NB4 (cell line): ENCODE measurements at regions not wholly inside any gene's neighbourhood (a gene's known extent, or its start where the extent isn't known, plus 50 kb on each side); places are given as distances from the start of the nearest gene placed in this dataset.
"Not testable (repeated sequence)": the region's sequence is repeated elsewhere in the genome, so short reads cannot be mapped to it uniquely, and the experiment has no call there.

ENCODE experiments used
- DNase-seq: peaks from one replicate; pipeline ENCODE4 v3.0.0; 2010; ENCODE audit warnings: low read depth
- H3K4me3 ChIP-seq: one replicate; pipeline ENCODE4 v1.5.1; 2011; ENCODE audit warnings: mild to moderate bottlenecking, low read depth, low read length, moderate library complexity
- MYC ChIP-seq: IDR thresholded peaks from 2 replicates; pipeline ENCODE4 v1.6.1; 2011; ENCODE audit warnings: low read depth, low read length
- POLR2A ChIP-seq: IDR thresholded peaks from 2 replicates; pipeline ENCODE4 v1.6.1; 2011; ENCODE audit warnings: mild to moderate bottlenecking; ENCODE audit not compliant: insufficient read length; ENCODE audit errors: extremely low read depth
- TF ChIP-seq, protein P1 (sequence below): IDR thresholded peaks from one replicate; pipeline ENCODE4 v1.5.1; 2012; ENCODE audit warnings: low read depth, low read length
- TF ChIP-seq, protein P2 (sequence below): IDR thresholded peaks from 2 replicates; pipeline ENCODE4 v1.6.1; 2011; ENCODE audit warnings: low read depth, low read length

DNA sequence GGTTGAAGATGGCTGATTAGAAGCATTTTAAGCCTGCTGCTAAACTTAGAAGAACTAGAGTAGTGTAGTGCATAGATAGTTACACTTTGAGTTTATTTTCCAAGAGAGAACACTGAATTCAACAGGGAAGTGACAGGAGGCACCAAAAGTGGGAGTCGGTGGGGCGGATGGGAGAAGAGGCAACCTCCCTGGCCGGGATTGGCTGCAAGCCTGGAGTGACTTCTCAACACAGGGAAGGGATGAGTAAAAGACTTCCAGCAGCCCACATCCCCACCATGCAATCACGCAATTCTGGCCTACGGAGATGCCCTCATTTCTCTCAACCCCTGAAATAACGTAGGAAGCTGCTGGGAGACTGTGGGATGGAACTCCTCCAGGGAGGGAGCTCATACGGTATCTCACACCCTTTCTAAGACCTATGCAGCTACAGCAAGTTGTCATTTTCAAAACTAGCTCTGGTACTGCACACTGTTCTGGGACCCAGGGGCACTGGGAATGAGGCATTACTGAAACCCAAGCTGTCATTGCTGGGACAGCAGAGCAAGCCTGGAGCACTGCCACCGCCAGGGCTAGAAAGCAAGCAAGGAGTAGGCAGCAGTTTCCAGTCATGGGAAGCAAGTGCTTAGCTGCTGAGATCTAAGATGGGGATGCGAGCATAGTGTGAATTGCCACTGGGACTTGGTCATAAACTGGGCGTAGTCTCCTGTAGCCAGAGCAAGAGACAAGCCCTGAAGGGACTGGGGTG is 331.6 kb upstream of the PTGER4 start:
- TF ChIP-seq MYC (no peak), POLR2A (no peak)
- TF ChIP-seq, protein P1, sequence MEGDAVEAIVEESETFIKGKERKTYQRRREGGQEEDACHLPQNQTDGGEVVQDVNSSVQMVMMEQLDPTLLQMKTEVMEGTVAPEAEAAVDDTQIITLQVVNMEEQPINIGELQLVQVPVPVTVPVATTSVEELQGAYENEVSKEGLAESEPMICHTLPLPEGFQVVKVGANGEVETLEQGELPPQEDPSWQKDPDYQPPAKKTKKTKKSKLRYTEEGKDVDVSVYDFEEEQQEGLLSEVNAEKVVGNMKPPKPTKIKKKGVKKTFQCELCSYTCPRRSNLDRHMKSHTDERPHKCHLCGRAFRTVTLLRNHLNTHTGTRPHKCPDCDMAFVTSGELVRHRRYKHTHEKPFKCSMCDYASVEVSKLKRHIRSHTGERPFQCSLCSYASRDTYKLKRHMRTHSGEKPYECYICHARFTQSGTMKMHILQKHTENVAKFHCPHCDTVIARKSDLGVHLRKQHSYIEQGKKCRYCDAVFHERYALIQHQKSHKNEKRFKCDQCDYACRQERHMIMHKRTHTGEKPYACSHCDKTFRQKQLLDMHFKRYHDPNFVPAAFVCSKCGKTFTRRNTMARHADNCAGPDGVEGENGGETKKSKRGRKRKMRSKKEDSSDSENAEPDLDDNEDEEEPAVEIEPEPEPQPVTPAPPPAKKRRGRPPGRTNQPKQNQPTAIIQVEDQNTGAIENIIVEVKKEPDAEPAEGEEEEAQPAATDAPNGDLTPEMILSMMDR: no peak
- TF ChIP-seq, protein P2, sequence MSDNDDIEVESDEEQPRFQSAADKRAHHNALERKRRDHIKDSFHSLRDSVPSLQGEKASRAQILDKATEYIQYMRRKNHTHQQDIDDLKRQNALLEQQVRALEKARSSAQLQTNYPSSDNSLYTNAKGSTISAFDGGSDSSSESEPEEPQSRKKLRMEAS: no peak
- DNase-seq: no peak
- no peak overlapping the region for H3K4me3 ChIP-seq

DNA sequence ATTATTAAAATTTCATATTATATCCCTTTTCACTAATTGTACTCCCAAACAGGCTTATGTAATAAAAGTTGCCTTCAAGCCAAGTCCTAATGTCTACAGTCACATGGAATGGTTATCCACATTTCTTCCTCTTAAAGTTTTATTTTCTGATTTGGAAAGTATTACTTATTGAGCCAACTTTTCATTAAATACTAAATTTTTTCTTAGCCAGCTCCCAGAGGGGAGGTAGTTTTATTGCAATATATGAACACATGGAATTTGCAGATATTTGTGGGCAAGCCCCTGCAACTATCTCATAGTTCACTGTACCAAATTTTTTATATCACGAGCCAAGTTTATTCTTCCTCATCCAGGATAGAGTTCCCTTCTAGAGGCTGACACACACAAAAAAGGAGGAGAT is 332.8 kb upstream of the PTGER4 start:
- TF ChIP-seq POLR2A: no peak
- TF ChIP-seq, protein P2: no peak
- TF ChIP-seq MYC: no peak
- TF ChIP-seq, protein P1: no peak
- no peak for DNase-seq
- no peak overlapping the region for H3K4me3 ChIP-seq

DNA sequence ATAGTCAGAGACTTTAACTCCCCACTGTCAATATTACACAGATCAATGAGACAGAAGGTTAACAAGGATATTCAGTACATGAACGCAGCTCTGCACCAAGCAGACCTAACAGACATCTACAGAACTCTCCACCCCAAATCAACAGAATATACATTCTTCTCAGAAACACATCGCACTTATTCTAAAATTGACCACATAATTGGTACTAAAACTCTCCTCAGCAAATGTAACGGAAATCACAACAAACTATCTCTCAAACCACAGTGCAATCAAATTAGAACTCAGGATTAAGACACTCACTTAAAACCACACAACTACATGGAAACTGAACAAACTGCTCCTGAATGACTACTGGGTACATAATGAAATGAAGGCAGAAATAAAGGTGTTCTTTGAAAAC is 341.3 kb upstream of the PTGER4 start:
- not testable (repeated sequence) for DNase-seq, H3K4me3 ChIP-seq

DNA sequence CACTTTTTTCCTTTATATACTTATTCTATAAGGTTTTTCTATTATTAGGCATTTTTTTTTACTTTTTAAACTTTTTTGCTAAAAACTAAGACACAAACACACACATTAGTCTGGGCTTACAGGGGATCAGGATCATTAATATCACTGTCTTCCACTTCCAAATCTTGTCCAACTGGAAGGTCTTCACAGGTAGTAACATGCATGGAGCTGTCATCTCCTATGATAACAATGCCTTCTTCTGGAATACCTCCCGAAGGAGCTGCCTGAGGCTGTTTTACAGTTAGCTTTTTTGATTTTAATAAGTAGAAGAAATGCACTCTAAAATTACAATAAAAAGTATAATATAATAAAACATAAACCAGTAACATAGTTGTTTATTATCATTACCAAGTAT is 345.5 kb upstream of the PTGER4 start:
- H3K4me3 ChIP-seq: no peak overlapping the region
- TF ChIP-seq POLR2A: no peak
- TF ChIP-seq, protein P2: no peak
- TF ChIP-seq MYC: no peak
- TF ChIP-seq, protein P1: no peak
- no peak for DNase-seq

DNA sequence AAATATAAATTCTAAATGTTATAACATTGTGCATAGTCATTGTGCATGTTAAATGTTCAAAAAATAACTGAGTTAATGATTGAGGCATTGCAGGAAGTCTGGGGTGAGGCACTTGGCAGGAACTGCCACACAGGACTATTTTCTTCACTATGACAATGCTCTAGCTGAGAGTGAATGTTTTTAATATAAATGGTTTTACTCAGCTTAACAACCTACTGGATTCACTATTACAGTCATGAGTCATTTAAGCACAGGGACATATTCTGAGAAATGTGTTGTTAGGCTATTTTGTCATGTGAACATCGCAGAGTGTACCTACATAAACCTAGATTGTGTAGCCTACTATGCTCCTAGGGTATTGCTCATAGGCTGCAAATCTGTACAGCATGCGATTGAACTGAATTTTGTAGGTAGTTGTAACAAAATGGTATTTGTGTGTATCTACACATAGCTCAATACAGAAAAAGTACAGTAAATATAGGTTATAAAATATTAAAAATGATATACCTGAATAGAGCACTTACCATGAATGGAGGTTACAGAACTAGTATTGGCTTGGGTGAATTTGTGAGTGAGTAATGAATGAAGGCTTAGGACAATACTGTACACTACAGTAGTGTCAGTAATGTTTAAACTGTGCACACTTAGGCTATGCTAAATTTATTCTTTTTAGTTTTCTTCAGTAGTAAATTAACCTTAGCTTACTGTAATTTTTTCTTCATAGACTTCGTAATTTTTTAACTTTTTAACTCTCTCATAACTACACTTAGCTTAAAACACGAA is 346.1 kb upstream of the PTGER4 start:
- no peak overlapping the region for H3K4me3 ChIP-seq
- DNase-seq: no peak
- TF ChIP-seq MYC (no peak), POLR2A (no peak)
- TF ChIP-seq, protein P1: no peak
- TF ChIP-seq, protein P2: no peak

DNA sequence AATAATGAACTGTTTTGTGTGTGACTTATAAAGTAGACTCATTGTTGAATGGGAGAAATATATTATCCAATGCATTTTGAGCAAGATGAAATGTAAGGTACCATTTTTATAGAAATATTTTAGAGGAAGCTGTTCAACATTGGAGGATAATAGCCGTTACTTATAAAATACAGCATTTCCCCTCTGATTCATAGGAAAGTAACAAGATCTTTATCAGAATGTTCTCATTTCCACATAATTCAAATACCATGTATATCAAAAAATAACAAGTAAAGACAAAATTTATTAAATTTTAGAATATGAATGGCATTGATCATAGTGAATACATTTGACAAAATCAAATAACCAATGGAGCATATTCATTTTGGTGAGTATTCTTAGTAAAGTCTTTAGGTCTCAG is 346.7 kb upstream of the PTGER4 start:
- DNase-seq: no peak
- TF ChIP-seq MYC (no peak), POLR2A (no peak)
- TF ChIP-seq, protein P1: no peak
- TF ChIP-seq, protein P2: no peak
- H3K4me3 ChIP-seq: no peak overlapping the region
